Hepatocyte (in vitro differentiated cells): ENCODE measurements at regions not wholly inside any gene's neighbourhood (a gene's known extent, or its start where the extent isn't known, plus 50 kb on each side); places are given as distances from the start of the nearest gene placed in this dataset.
A peak's percentile ranks its signal among the peaks of the same experiment; 100 is the strongest.

Experiments
- EZH2phosphoT487 ChIP-seq: fragments of 200-600 bp; sonication (generic); IDR thresholded peaks from one replicate; pipeline ENCODE4 v1.6.1; 2018; ENCODE audit warnings: antibody characterized with exemption, mild to moderate bottlenecking, low read depth, moderate library complexity; ENCODE audit not compliant: unreplicated experiment, severe bottlenecking
- TF ChIP-seq, protein P1 (sequence below): fragments of 200-600 bp; sonication (generic); IDR thresholded peaks from 2 replicates; pipeline ENCODE4 v1.5.1; 2016; ENCODE audit warnings: antibody characterized with exemption, mild to moderate bottlenecking; ENCODE audit not compliant: poor library complexity

DNA sequence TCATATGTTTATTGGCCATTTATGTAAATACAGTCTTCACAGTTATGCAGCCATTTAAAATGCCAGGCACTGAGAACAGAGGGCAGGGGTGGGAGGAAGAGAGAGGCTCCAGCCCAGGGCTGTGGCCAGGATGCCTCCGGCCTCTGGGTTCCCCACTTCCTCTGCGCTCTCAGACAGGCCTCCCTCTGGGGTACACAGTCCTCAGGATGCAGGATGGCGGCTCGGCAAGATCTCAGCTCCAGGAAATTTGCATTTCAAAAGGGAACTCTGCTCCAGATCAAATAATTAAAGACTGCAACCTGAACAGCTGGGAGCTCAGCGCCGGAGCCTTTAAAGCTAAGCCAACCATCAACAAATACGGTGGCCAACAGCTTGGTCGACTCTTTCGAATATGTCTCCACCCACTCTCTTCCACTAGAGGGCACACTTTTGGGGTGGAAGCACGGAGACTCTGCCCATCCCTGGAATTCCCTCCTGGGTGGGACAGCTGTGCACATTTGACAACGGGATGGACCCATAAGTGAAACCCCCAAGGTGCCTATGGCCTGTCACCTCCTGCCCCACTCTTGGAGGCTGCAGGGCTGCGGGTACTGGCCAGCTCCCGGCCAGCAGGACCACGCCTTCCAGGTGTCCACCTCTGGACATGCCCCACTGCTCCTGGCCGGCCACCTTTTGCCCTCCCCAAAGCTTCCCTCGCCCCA lies 1044.7 kb downstream of the BRD1 start:
- TF ChIP-seq, protein P1, sequence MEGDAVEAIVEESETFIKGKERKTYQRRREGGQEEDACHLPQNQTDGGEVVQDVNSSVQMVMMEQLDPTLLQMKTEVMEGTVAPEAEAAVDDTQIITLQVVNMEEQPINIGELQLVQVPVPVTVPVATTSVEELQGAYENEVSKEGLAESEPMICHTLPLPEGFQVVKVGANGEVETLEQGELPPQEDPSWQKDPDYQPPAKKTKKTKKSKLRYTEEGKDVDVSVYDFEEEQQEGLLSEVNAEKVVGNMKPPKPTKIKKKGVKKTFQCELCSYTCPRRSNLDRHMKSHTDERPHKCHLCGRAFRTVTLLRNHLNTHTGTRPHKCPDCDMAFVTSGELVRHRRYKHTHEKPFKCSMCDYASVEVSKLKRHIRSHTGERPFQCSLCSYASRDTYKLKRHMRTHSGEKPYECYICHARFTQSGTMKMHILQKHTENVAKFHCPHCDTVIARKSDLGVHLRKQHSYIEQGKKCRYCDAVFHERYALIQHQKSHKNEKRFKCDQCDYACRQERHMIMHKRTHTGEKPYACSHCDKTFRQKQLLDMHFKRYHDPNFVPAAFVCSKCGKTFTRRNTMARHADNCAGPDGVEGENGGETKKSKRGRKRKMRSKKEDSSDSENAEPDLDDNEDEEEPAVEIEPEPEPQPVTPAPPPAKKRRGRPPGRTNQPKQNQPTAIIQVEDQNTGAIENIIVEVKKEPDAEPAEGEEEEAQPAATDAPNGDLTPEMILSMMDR, result peak; percentile 23
- TF ChIP-seq EZH2phosphoT487, result no peak
